ENCODE measurements at regions not wholly inside any gene's neighbourhood (a gene's known extent, or its start where the extent isn't known, plus 50 kb on each side); places are given as distances from the start of the nearest gene placed in this dataset.

GRCh38 chr12:127809275-127809674 lies 457.7 kb upstream of the TMEM132C start:
- TF ChIP-seq CTCF (IDR thresholded peaks at IDR 0.05): no peak
- TF ChIP-seq EZH2 (IDR thresholded peaks at IDR 0.05; ENCODE audit: borderline replicate concordance, insufficient read depth, low read depth, low read length, poor library complexity, severe bottlenecking): no peak

All from B cell (primary cell).